A549 (cell line): ENCODE measurements at regions not wholly inside any gene's neighbourhood (a gene's known extent, or its start where the extent isn't known, plus 50 kb on each side); places are given as distances from the start of the nearest gene placed in this dataset.

ENCODE experiments used
- ATAC-seq, 2 experiments: fragments of 200-7000 bp in 1 of 2; fragments of >200 bp in 1 of 2; cut with Nextera tagmentation in 1 of 2; cut with Tn5 transposase in 1 of 2; 3 replicates each; pipeline versions ENCODE4 v1.8.0 to v1.9.1; 2018 to 2020; ENCODE audit warnings: mild to moderate bottlenecking in 1 of 2, moderate library complexity in 1 of 2
- CTCF ChIA-PET: fragments of 300-600 bp; sonication (Branson Sonifier 250); formaldehyde crosslinking; extraction: SDS; loops from one replicate; lab custom pipeline; 2021; ENCODE audit warnings: antibody characterized with exemption, inconsistent platforms; lab: Yijun Ruan, JAX
- POLR2A ChIA-PET: fragments of 350-600 bp; formaldehyde crosslinking; extraction: SDS; loops from one replicate; lab custom pipeline; 2021; ENCODE audit warnings: antibody characterized with exemption, inconsistent platforms; lab: Yijun Ruan, JAX
- DNase-seq, 2 experiments: peaks; one replicate each; pipeline versions ENCODE4 v3.0.0 to v3.0.0-alpha.2; 2011 to 2016; ENCODE audit warnings: low read depth in 1 of 2, low spot score in 1 of 2
- FAIRE-seq: peaks from 2 replicates; lab custom pipeline; 2011; peaks lifted over from hg19 to GRCh38; lab: Jason Lieb, UNC
- H3K27ac ChIP-seq, 2 experiments: fragments of >200 bp; sonication (Bioruptor Twin); formaldehyde crosslinking; 3 replicates each; pipeline ENCODE4 v1.5.1; 2016 to 2017
- H3K4me1 ChIP-seq: fragments of >200 bp; sonication (Bioruptor Twin); formaldehyde crosslinking; 3 replicates; pipeline ENCODE4 v1.6.1; 2016
- H3K4me2 ChIP-seq: fragments of >200 bp; sonication (Bioruptor Twin); formaldehyde crosslinking; 3 replicates; pipeline ENCODE4 v1.6.1; 2016
- H3K4me3 ChIP-seq: fragments of >200 bp; sonication (Bioruptor Twin); formaldehyde crosslinking; 3 replicates; pipeline ENCODE4 v1.5.1; 2016
- H3K9me3 ChIP-seq: fragments of >200 bp; sonication (Bioruptor Twin); formaldehyde crosslinking; 3 replicates; pipeline ENCODE4 v1.6.1; 2016
- ATOH8 ChIP-seq: fragments of 250-450 bp; sonication (Bioruptor Pico); IDR thresholded peaks from 2 replicates; pipeline ENCODE4 v1.5.0; 2020; ENCODE audit warnings: low read depth, mild to moderate bottlenecking, moderate library complexity
- CBX2 ChIP-seq: fragments of 200-600 bp; sonication (generic); IDR thresholded peaks from 2 replicates; pipeline ENCODE4 v1.6.1; 2016; ENCODE audit warnings: low read depth, mild to moderate bottlenecking, borderline replicate concordance
- CEBPB ChIP-seq, 2 experiments: fragments of >200 bp in 1 of 2; sonication (Bioruptor Twin) in 1 of 2; formaldehyde crosslinking in 1 of 2; IDR thresholded peaks; 2 replicates each; pipeline ENCODE4 v1.6.1; 2012 to 2016
- CHD4 ChIP-seq: fragments of 200-600 bp; sonication (generic); IDR thresholded peaks from 2 replicates; pipeline ENCODE4 v1.6.1; 2016; ENCODE audit warnings: antibody characterized with exemption, mild to moderate bottlenecking, borderline replicate concordance
- ELK1 ChIP-seq: fragments of 150-350 bp; IDR thresholded peaks from 2 replicates; pipeline ENCODE4 v1.6.1; 2014; ENCODE audit warnings: low read depth, mild to moderate bottlenecking, low read length
- FOSL2 ChIP-seq, 2 experiments: fragments of 450-650 bp in 1 of 2; fragments of >200 bp in 1 of 2; sonication (Bioruptor Twin) in 1 of 2; formaldehyde crosslinking; IDR thresholded peaks; 2 replicates each; pipeline versions ENCODE4 v1.5.0 to v1.6.1; 2016 to 2020; ENCODE audit warnings: mild to moderate bottlenecking in 1 of 2, moderate library complexity in 1 of 2
- HES2 ChIP-seq: fragments of >200 bp; sonication (Bioruptor Twin); formaldehyde crosslinking; IDR thresholded peaks from 2 replicates; pipeline ENCODE4 v1.6.1; 2016
- HOXA7 ChIP-seq: fragments of 250-450 bp; sonication (Bioruptor Pico); IDR thresholded peaks from 2 replicates; pipeline ENCODE4 v1.5.0; 2020; ENCODE audit warnings: mild to moderate bottlenecking, moderate library complexity
- JUN ChIP-seq, 2 experiments: fragments of >200 bp; sonication (Bioruptor Twin); formaldehyde crosslinking; IDR thresholded peaks; 2 replicates in 1 of 2; 3 replicates in 1 of 2; pipeline ENCODE4 v1.6.1; 2016 to 2017
- JUNB ChIP-seq: fragments of >200 bp; sonication (Bioruptor Twin); formaldehyde crosslinking; IDR thresholded peaks from 2 replicates; pipeline ENCODE4 v1.6.1; 2016
- MAFK ChIP-seq: fragments of 450-650 bp; IDR thresholded peaks from 2 replicates; pipeline ENCODE4 v1.6.1; 2014; ENCODE audit not compliant: partially characterized antibody
- MAX ChIP-seq: IDR thresholded peaks from 2 replicates; pipeline ENCODE4 v1.6.1; 2012
- MYC ChIP-seq: IDR thresholded peaks from 2 replicates; pipeline ENCODE4 v1.6.1; 2012; ENCODE audit warnings: mild to moderate bottlenecking, inconsistent platforms, low read length, improper control_type of control experiment, borderline replicate concordance
- PHF8 ChIP-seq: fragments of 200-600 bp; sonication (generic); IDR thresholded peaks from 2 replicates; pipeline ENCODE4 v1.6.1; 2016; ENCODE audit warnings: low read depth, mild to moderate bottlenecking, antibody characterized with exemption, moderate library complexity, borderline replicate concordance
- POLR2A ChIP-seq: IDR thresholded peaks from 2 replicates; pipeline ENCODE4 v1.6.1; 2012; ENCODE audit warnings: mild to moderate bottlenecking, low read length
- POLR2AphosphoS2 ChIP-seq: conservative IDR thresholded peaks from 2 replicates; pipeline ENCODE4 v1.6.1; 2012; ENCODE audit warnings: low read length, improper control_type of control experiment, inconsistent platforms
- REST ChIP-seq: fragments of 200-600 bp; sonication (generic); IDR thresholded peaks from 2 replicates; pipeline ENCODE4 v1.6.1; 2016; ENCODE audit warnings: antibody characterized with exemption, mild to moderate bottlenecking, moderate library complexity
- RNF2 ChIP-seq: fragments of 200-600 bp; sonication (generic); IDR thresholded peaks from 2 replicates; pipeline ENCODE4 v1.6.1; 2016; ENCODE audit warnings: low read depth, mild to moderate bottlenecking, antibody characterized with exemption, moderate library complexity, borderline replicate concordance
- SREBF2 ChIP-seq: fragments of 450-650 bp; IDR thresholded peaks from 2 replicates; pipeline ENCODE4 v1.6.1; 2014; ENCODE audit warnings: mild to moderate bottlenecking, moderate library complexity
- TFCP2L1 ChIP-seq: fragments of 250-450 bp; sonication (Bioruptor Pico); IDR thresholded peaks from 2 replicates; pipeline ENCODE4 v1.5.0; 2021; ENCODE audit warnings: mild to moderate bottlenecking
- ZC3H11A ChIP-seq: fragments of 450-650 bp; IDR thresholded peaks from 2 replicates; pipeline ENCODE4 v1.6.1; 2014; ENCODE audit warnings: antibody characterized with exemption, mild to moderate bottlenecking
- ZSCAN20 ChIP-seq: fragments of 250-450 bp; sonication (Bioruptor Pico); IDR thresholded peaks from 2 replicates; pipeline ENCODE4 v1.8.0; 2022; ENCODE audit warnings: mild to moderate bottlenecking, moderate library complexity
- WGBS: methylation state at CpG from one replicate; pipeline ENCODE4 v1.1.6; 2017; ENCODE audit errors: missing lambda C conversion rate; 5-methylcytosine and 5-hydroxymethylcytosine counted together

GRCh38 chr5:92852219-92852618, 728.8 kb downstream of the NR2F1-AS1 start:
- ATAC-seq: no peak
- no peak overlapping the region for H3K4me2 ChIP-seq
- FAIRE-seq: no peak
- H3K4me3 ChIP-seq: no peak overlapping the region
- no peak for TF ChIP-seq ATOH8 (CRISPR knock-in tag)
- no peak for TF ChIP-seq SREBF2
- TF ChIP-seq HES2: no peak
- no peak for TF ChIP-seq CEBPB (IDR thresholded peaks at IDR 0.05)
- TF ChIP-seq ZSCAN20: no peak
- no peak for TF ChIP-seq ELK1
- ChIA-PET POLR2A (no interaction called here), CTCF (no interaction called here)
- no peak overlapping the region for H3K27ac ChIP-seq
- DNase-seq: no peak
- H3K9me3 ChIP-seq: no peaks in the 10 kb centered on the region
- whole genome bisulfite sequencing: 62% methylated on average over 4 of the region's 4 CpGs
- H3K4me1 ChIP-seq: no peaks in the 10 kb centered on the region

- ATAC-seq (no peak), FAIRE-seq (no peak), DNase-seq (no peak)
- Histone ChIP-seq H3K4me2 (no peak overlapping the region), H3K4me1 (no peaks in the 10 kb centered on the region), H3K4me3 (no peak overlapping the region), H3K9me3 (no peaks in the 10 kb centered on the region), H3K27ac (no peak overlapping the region)
- ChIA-PET POLR2A (no interaction called here), CTCF (interaction anchor here (1.0 kb wide), 1 partner anchor 10 kb away, joined by 3 read pairs; no protein-coding TSS in a partner anchor)
- WGBS: 56% methylated on average over 2 of the region's 2 CpGs
- TF ChIP-seq CBX2 (no peak), REST (no peak), POLR2A (no peak), CEBPB (IDR thresholded peaks at IDR 0.05) (no peak), CHD4 (no peak), MYC (no peak), ZC3H11A (no peak), FOSL2 (IDR thresholded peaks at IDR 0.05) (no peak), FOSL2 (CRISPR knock-in tag; IDR thresholded peaks at IDR 0.05) (no peak), ZSCAN20 (no peak), RNF2 (no peak), JUNB (no peak), TFCP2L1 (CRISPR knock-in tag) (no peak), JUN (IDR thresholded peaks at IDR 0.05) (no peak), MAFK (no peak), PHF8 (no peak), POLR2AphosphoS2 (no peak), HOXA7 (CRISPR knock-in tag) (no peak), MAX (no peak)
These were observed 730.1 kb downstream of the NR2F1-AS1 start for GRCh38 chr5:92850886-92851285.
